ENCODE measurements at regions not wholly inside any gene's neighbourhood (a gene's known extent, or its start where the extent isn't known, plus 50 kb on each side); places are given as distances from the start of the nearest gene placed in this dataset.

DNA sequence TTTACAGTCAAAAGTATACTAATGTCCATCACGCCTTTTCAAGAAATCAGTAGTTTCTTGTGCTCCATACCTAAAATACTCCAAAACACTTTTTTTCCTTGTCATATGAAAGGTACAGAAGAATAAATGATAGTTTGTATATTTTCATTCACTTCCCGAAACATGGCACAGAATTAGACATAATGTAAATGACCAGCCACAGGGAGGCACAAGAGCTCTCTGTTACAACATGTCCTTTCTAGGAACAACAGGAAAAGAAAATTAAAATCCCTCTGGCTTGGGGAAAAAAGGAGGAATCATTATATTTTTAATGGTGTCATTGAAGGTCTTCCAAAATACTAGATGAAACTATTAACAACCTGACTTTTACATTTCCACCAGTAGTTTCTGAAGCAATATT, 331.2 kb downstream of the ACTR3B start:
- Histone ChIP-seq H3K36me3 (no peaks in the 10 kb centered on the region), H3K4me3 (replicated peaks in 1 of 3) (no peak overlapping the region), H3K27me3 (no peaks in the 10 kb centered on the region), H3K4me1 (no peaks in the 10 kb centered on the region), H3K27ac (no peak overlapping the region), H3K9me3 (no peaks in the 10 kb centered on the region)
- DNase-seq, result no peak
- intact Hi-C loops (cut with DNase I), result no loop called here
- TF ChIP-seq, protein P1, sequence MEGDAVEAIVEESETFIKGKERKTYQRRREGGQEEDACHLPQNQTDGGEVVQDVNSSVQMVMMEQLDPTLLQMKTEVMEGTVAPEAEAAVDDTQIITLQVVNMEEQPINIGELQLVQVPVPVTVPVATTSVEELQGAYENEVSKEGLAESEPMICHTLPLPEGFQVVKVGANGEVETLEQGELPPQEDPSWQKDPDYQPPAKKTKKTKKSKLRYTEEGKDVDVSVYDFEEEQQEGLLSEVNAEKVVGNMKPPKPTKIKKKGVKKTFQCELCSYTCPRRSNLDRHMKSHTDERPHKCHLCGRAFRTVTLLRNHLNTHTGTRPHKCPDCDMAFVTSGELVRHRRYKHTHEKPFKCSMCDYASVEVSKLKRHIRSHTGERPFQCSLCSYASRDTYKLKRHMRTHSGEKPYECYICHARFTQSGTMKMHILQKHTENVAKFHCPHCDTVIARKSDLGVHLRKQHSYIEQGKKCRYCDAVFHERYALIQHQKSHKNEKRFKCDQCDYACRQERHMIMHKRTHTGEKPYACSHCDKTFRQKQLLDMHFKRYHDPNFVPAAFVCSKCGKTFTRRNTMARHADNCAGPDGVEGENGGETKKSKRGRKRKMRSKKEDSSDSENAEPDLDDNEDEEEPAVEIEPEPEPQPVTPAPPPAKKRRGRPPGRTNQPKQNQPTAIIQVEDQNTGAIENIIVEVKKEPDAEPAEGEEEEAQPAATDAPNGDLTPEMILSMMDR (IDR thresholded peaks at IDR 0.05), result no peak
- no peak for TF ChIP-seq POLR2A (IDR thresholded peaks at IDR 0.05)
- 90 to 95% methylated on average over 2 of the region's 2 CpGs for WGBS, 2 donors

DNA sequence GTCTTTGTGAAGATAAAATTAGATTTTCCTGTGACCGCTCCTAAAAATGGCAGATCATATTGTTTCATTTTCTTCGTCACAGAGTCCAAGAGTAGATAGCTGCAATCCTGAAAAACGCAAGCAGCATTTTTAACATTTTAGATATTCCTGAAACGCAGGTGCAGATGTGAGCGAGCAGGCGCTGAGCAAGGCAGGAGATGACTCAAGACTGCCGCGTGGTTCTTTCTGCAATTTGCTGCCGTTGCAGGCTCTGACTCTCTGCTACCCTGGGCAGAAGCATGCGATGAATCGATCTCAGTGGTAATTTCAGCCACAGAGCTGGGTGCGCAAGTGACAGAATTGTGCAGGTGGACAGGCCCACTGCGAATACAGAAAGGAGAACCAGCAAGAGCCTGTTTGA, 331.9 kb downstream of the ACTR3B start:
- WGBS, 2 donors, result 76 to 78% methylated on average over 13 of the region's 13 CpGs
- TF ChIP-seq, protein P1 (IDR thresholded peaks at IDR 0.05), result no peak
- TF ChIP-seq POLR2A (IDR thresholded peaks at IDR 0.05), result no peak
- Histone ChIP-seq H3K4me1 (no peaks in the 10 kb centered on the region), H3K27me3 (no peaks in the 10 kb centered on the region), H3K4me3 (replicated peaks in 1 of 3) (no peak overlapping the region), H3K9me3 (no peaks in the 10 kb centered on the region), H3K36me3 (no peaks in the 10 kb centered on the region), H3K27ac (no peak overlapping the region)
- intact Hi-C loops (cut with DNase I), result no loop called here
- no peak for DNase-seq

DNA sequence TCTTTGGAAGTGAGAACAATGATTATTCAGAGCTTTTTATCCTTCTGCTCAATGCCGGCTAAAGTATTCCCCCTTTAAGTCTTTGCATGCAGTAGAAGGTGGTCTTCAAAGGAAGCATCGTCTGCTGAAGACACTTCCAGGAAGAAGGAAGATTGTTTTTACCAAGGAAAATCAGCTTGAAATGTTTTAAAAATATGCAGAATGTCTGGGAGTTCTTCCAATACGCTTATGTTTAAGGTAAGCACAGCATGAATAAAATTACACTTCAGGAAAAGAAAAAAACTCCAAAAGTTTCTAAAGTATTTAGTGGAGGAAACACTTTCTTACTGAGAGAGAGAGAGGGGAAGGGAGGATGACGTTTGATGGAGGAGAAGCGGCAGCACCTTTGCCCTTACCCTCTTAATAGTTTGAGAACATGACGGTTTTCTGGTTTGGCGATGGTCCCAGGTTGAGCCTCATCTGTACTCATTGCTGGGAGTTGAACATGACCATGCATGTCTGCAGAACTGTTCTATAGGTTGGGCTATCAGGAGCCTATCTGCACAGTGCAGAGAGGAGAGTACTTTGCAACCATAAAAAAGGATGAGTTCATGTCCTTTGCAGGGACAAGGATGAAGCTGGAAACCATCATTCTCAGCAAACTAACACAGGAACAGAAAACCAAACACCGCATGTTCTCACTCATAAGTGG, 338.1 kb downstream of the ACTR3B start:
- DNase-seq, result no peak
- intact Hi-C loops (cut with DNase I), result no loop called here
- TF ChIP-seq POLR2A (IDR thresholded peaks at IDR 0.05), result no peak
- TF ChIP-seq, protein P1 (IDR thresholded peaks at IDR 0.05), result no peak
- WGBS, 2 donors, result 72 to 73% methylated on average over 8 of the region's 8 CpGs
- Histone ChIP-seq H3K9me3 (no peaks in the 10 kb centered on the region), H3K4me1 (no peaks in the 10 kb centered on the region), H3K36me3 (no peaks in the 10 kb centered on the region), H3K27ac (no peak overlapping the region), H3K4me3 (replicated peaks in 1 of 3) (no peak overlapping the region), H3K27me3 (no peaks in the 10 kb centered on the region)

DNA sequence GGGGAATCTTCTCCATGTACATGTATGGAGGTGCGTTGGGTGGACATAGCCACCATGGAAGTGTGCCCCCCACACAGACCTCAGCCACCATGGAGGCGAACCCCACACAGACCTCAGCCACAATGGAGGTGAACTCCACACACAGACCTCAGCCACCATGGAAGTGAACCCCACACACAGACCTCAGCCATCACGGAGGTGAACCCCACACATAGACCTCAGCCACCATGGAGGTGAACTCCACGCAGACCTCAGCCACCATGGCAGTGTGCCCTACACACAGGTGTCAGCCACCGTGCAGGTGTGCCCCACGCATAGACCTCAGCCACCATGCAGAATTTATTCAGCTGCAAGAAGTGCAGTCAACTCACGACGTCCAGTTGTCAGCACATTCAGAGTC, 339.7 kb downstream of the ACTR3B start:
- WGBS, 2 donors, result 78 to 85% methylated on average over 4 to 7 of the region's 8 CpGs
- H3K9me3 ChIP-seq, result no peaks in the 10 kb centered on the region
- TF ChIP-seq, protein P1 (IDR thresholded peaks at IDR 0.05), result no peak
- TF ChIP-seq POLR2A (IDR thresholded peaks at IDR 0.05), result no peak
- H3K4me1 ChIP-seq, result no peaks in the 10 kb centered on the region
- intact Hi-C loops (cut with DNase I), result no loop called here
- no peaks in the 10 kb centered on the region for H3K36me3 ChIP-seq
- no peak overlapping the region for H3K4me3 ChIP-seq (replicated peaks in 1 of 3)
- no peak overlapping the region for H3K27ac ChIP-seq
- DNase-seq, result no peak
- H3K27me3 ChIP-seq, result no peaks in the 10 kb centered on the region

DNA sequence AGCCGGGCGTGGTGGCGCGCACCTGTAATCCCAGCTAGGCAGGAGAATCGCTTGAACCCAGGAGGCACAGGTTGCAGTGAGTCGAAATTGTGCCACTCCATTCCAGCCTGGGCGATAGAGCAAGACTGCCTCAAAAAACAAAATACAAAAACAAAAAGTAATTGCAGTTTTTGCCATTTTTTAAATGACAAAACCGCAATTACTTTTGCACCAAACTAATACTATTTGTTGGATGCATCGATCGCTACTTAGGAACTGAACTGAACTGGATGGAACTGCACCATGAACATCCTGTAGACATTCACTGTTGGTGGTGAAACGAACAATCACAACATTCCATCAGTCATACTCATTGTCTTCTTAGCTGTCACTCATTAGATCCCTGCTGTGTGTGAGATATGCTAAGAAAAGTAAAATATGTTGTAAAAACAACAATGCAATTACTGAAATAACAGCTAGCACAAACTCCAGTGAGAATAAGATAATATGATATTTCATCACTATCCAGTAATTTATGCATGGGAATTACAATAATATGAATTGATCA, 341.2 kb downstream of the ACTR3B start:
- DNase-seq, result no peak
- no peaks in the 10 kb centered on the region for H3K9me3 ChIP-seq
- no peaks in the 10 kb centered on the region for H3K27me3 ChIP-seq
- 84 to 87% methylated on average over 11 of the region's 11 CpGs for WGBS, 2 donors
- intact Hi-C loops (cut with DNase I), result no loop called here
- H3K4me3 ChIP-seq (replicated peaks in 1 of 3), result no peak overlapping the region
- no peak for TF ChIP-seq POLR2A (IDR thresholded peaks at IDR 0.05)
- TF ChIP-seq, protein P1 (IDR thresholded peaks at IDR 0.05), result no peak
- H3K4me1 ChIP-seq, result no peaks in the 10 kb centered on the region
- H3K36me3 ChIP-seq, result no peaks in the 10 kb centered on the region
- H3K27ac ChIP-seq, result no peak overlapping the region

Measured in thyroid gland (tissue), 4 donors.